CD4-positive, CD25-positive, alpha-beta regulatory T cell (primary cell): ENCODE measurements at regions not wholly inside any gene's neighbourhood (a gene's known extent, or its start where the extent isn't known, plus 50 kb on each side); places are given as distances from the start of the nearest gene placed in this dataset.
A peak's percentile ranks its signal among the peaks of the same experiment; 100 is the strongest.
"Not testable (repeated sequence)": the region's sequence is repeated elsewhere in the genome, so short reads cannot be mapped to it uniquely, and the experiment has no call there.

Experiments used
- ATAC-seq, 2 donors: fragments of 150-1000 bp; cut with Tn5 transposase; one replicate each; pipeline ENCODE4 v1.10.0; 2021; ENCODE audit warnings: low read depth in 2 of 2, moderate number of reproducible peaks in 2 of 2, moderate library complexity in 1 of 2
- DNase-seq, 3 donors: peaks; one replicate each; pipeline versions ENCODE4 v3.0.0 to v3.0.0-alpha.2; 2012 to 2022; ENCODE audit warnings: mixed read lengths in 1 of 3
- H3K27ac ChIP-seq: one replicate; pipeline ENCODE4 v1.7.0; 2013; ENCODE audit warnings: mild to moderate bottlenecking, low read length; ENCODE audit not compliant: insufficient read depth, poor library complexity, severe bottlenecking
- H3K27me3 ChIP-seq: one replicate; pipeline ENCODE4 v1.7.0; 2013; ENCODE audit warnings: low read length; ENCODE audit not compliant: control insufficient read depth, insufficient read depth
- H3K36me3 ChIP-seq: one replicate; pipeline ENCODE4 v1.7.0; 2013; ENCODE audit warnings: mild to moderate bottlenecking, low read length, moderate library complexity; ENCODE audit not compliant: control insufficient read depth, insufficient read depth
- H3K4me1 ChIP-seq: 2 replicates; pipeline ENCODE4 v1.7.0; 2013; ENCODE audit warnings: mild to moderate bottlenecking, low read length; ENCODE audit not compliant: insufficient read depth, control insufficient read depth, poor library complexity, severe bottlenecking
- H3K4me3 ChIP-seq: one replicate; pipeline ENCODE4 v1.7.0; 2013; ENCODE audit warnings: low read depth, mild to moderate bottlenecking, low read length, moderate library complexity
- H3K9me3 ChIP-seq, 2 experiments: 1 replicate in 1 of 2; 2 replicates in 1 of 2; pipeline ENCODE4 v1.7.0; 2013; ENCODE audit warnings: low read length in 2 of 2, mild to moderate bottlenecking in 1 of 2, moderate library complexity in 1 of 2; ENCODE audit not compliant: control insufficient read depth in 2 of 2
- H3K27ac Mint-ChIP-seq, 3 donors: one replicate each; pipeline ENCODE4 v1.8.0; 2020 to 2022; ENCODE audit warnings: mild to moderate bottlenecking in 3 of 3, mixed read lengths in 3 of 3, moderate library complexity in 2 of 3
- H3K27me3 Mint-ChIP-seq: one replicate; pipeline ENCODE4 v1.8.0; 2022; ENCODE audit warnings: mild to moderate bottlenecking, mixed read lengths
- H3K36me3 Mint-ChIP-seq: one replicate; pipeline ENCODE4 v1.8.0; 2020; ENCODE audit warnings: mixed read lengths
- H3K4me1 Mint-ChIP-seq, 4 donors: one replicate each; pipeline ENCODE4 v1.8.0; 2020 to 2022; ENCODE audit warnings: mixed read lengths in 4 of 4, mild to moderate bottlenecking in 1 of 4
- H3K4me3 Mint-ChIP-seq, 4 donors: one replicate each; pipeline ENCODE4 v1.8.0; 2020 to 2022; ENCODE audit warnings: mild to moderate bottlenecking in 4 of 4, mixed read lengths in 4 of 4, moderate library complexity in 3 of 4
- H3K9me3 Mint-ChIP-seq, 7 donors: one replicate each; pipeline ENCODE4 v1.8.0; 2020 to 2022; ENCODE audit warnings: mixed read lengths in 7 of 7, mild to moderate bottlenecking in 3 of 7, moderate library complexity in 2 of 7

DNA sequence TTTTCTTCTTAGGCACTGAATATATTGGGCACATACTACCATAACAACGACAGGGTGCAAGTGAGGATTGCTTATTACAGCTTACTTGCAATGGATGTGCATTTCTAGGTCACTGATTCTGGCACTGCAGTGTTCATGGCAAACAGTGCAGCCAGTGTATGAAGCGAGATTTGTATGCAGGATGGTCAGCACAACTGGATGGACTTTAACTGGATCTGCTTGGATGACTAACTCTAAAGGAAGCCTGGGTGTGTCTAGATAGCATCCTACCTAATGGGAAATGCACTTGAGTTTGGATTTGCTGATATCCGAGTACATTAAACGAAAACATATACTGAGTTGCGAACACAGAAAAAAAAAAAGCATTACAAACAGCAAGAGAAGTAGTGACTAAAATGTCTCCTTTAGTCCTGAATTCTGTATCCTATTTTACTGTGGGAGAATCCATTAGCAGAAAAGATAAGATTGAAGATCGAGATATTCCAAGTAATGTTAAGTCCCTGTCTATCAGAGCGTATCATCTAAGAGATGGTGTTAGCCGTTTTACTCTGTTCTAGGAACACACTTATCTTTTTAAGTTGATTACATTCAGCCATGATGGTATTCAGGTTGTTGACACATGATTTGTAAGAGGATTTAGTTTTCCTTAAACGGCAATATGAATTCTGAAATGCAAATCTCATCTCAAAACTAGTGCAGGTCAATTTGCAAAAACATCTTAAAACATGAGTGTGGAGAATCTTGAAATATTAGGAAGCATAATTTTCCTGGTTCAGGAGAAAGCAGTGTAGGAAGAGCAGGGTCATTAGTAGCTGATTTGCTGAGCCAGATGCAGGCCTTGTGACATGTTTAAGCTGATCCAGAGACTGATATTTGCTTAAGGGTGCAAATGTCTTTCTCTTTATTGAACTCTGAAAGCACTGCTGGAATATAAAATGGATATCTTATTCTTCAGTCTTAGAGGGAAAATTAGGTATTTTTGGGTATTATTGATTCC is 142.6 kb upstream of the CPHXL start:
- H3K4me1 Mint-ChIP-seq, result no peaks in the 10 kb centered on the region
- no peaks in the 10 kb centered on the region for H3K36me3 Mint-ChIP-seq
- H3K27me3 Mint-ChIP-seq, result peaks cover 4% of the 10 kb centered on the region
- Histone ChIP-seq H3K27ac (no peak overlapping the region), H3K36me3 (no peaks in the 10 kb centered on the region), H3K4me3 (no peak overlapping the region), H3K4me1 (no peaks in the 10 kb centered on the region), H3K9me3 (no peaks in the 10 kb centered on the region), H3K27me3 (no peaks in the 10 kb centered on the region)
- no peak for ATAC-seq
- no peak for DNase-seq
- H3K27ac Mint-ChIP-seq, result no peak overlapping the region
- no peak overlapping the region for H3K4me3 Mint-ChIP-seq
- H3K9me3 Mint-ChIP-seq, result peaks cover 0 to 4% (median 0%) of the 10 kb centered on the region in 7 donors

DNA sequence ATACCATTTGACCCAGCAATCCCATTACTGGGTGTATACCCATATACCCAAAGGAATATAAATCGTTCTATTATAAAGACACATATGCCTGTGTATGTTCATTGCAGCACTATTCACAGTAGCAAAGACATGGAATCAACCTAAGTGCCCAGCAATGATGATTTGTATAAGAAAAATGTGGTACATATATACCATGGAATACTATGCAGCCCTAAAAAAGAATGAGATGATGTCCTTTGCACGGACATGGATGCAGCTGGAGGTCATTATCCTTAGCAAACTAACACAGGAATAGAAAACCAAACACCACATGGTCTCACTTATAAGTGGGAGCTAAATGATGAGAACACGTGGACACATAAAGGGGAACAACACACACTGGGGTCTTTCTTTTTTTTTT is 155.0 kb upstream of the CPHXL start:
- H3K36me3 Mint-ChIP-seq, H3K27ac Mint-ChIP-seq, ATAC-seq: not testable (repeated sequence)

GRCh38 chr16:75899163-75899562 is 172.9 kb upstream of the CPHXL start:
- no peaks in the 10 kb centered on the region for H3K36me3 ChIP-seq
- ATAC-seq (no peak), DNase-seq (no peak)
- Mint-ChIP-seq H3K36me3 (no peaks in the 10 kb centered on the region), H3K27ac (no peak overlapping the region), H3K9me3 (no peaks in the 10 kb centered on the region), H3K4me3 (no peak overlapping the region), H3K4me1 (no peaks in the 10 kb centered on the region), H3K27me3 (no peaks in the 10 kb centered on the region)
- H3K4me1 ChIP-seq, result no peaks in the 10 kb centered on the region
- no peak overlapping the region for H3K4me3 ChIP-seq
- H3K27ac ChIP-seq, result no peak overlapping the region
- H3K9me3 ChIP-seq, result no peaks in the 10 kb centered on the region
- no peaks in the 10 kb centered on the region for H3K27me3 ChIP-seq

More for the DNA sequence above, 155.0 kb upstream of the CPHXL start:
- H3K9me3 Mint-ChIP-seq, H3K4me3 ChIP-seq, H3K9me3 ChIP-seq, DNase-seq, H3K27me3 ChIP-seq, H3K27me3 Mint-ChIP-seq, H3K36me3 ChIP-seq, H3K4me1 Mint-ChIP-seq, H3K27ac ChIP-seq, H3K4me3 Mint-ChIP-seq, H3K4me1 ChIP-seq: not testable (repeated sequence)

- no peak for DNase-seq
- Histone ChIP-seq H3K9me3 (no peaks in the 10 kb centered on the region), H3K27me3 (peaks cover 2% of the 10 kb centered on the region), H3K27ac (no peak overlapping the region), H3K4me3 (no peak overlapping the region), H3K36me3 (no peaks in the 10 kb centered on the region), H3K4me1 (no peaks in the 10 kb centered on the region)
- no peak overlapping the region for H3K4me3 Mint-ChIP-seq
- H3K27me3 Mint-ChIP-seq, result no peaks in the 10 kb centered on the region
- H3K27ac Mint-ChIP-seq, result no peak overlapping the region
- no peak for ATAC-seq
- H3K4me1 Mint-ChIP-seq, result peaks cover 0 to 2% (median 0%) of the 10 kb centered on the region in 4 donors
- H3K36me3 Mint-ChIP-seq, result no peaks in the 10 kb centered on the region
- H3K9me3 Mint-ChIP-seq, result no peaks in the 10 kb centered on the region
These were observed 182.2 kb upstream of the CPHXL start for GRCh38 chr16:75908331-75909117.

DNA sequence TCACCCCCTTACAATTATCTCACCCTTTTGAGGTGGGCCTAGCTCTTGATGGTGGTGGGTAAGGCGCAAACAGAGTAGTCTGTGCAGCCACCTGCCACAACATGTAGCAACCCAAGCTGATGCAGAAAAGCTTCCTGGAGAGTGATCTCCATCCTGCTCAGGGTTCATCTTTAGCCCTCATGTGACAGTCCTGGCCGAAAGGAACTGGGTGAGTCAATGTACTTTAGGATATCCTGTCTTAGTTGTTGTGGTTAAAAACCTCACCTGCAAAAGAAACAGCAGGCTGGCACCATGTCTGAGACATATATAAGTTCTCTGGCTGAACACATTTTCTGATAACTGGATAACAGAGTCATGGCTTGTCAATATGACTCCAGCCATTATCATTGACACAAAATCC is 183.5 kb upstream of the CPHXL start:
- DNase-seq (peak in 1 of 3 donors; percentile 16), ATAC-seq (peak in 1 of 2 donors; percentile 24)
- Mint-ChIP-seq H3K4me1 (peaks cover 0 to 2% (median 0%) of the 10 kb centered on the region in 4 donors), H3K4me3 (no peak overlapping the region), H3K9me3 (no peaks in the 10 kb centered on the region), H3K27ac (no peak overlapping the region), H3K36me3 (no peaks in the 10 kb centered on the region), H3K27me3 (no peaks in the 10 kb centered on the region)
- no peaks in the 10 kb centered on the region for H3K4me1 ChIP-seq
- no peak overlapping the region for H3K27ac ChIP-seq
- no peaks in the 10 kb centered on the region for H3K9me3 ChIP-seq
- peaks cover 2% of the 10 kb centered on the region for H3K27me3 ChIP-seq
- H3K4me3 ChIP-seq, result no peak overlapping the region
- H3K36me3 ChIP-seq, result no peaks in the 10 kb centered on the region

GRCh38 chr16:75911896-75912295 is 185.6 kb upstream of the CPHXL start:
- H3K4me3 Mint-ChIP-seq, result no peak overlapping the region
- Histone ChIP-seq H3K9me3 (no peaks in the 10 kb centered on the region), H3K4me3 (no peak overlapping the region), H3K27me3 (no peaks in the 10 kb centered on the region), H3K4me1 (no peaks in the 10 kb centered on the region), H3K36me3 (no peaks in the 10 kb centered on the region), H3K27ac (no peak overlapping the region)
- H3K27ac Mint-ChIP-seq, result no peak overlapping the region
- no peak for DNase-seq
- H3K9me3 Mint-ChIP-seq, result no peaks in the 10 kb centered on the region
- H3K36me3 Mint-ChIP-seq, result no peaks in the 10 kb centered on the region
- ATAC-seq, result no peak
- peaks cover 0 to 2% (median 0%) of the 10 kb centered on the region in 4 donors for H3K4me1 Mint-ChIP-seq
- H3K27me3 Mint-ChIP-seq, result no peaks in the 10 kb centered on the region

DNA sequence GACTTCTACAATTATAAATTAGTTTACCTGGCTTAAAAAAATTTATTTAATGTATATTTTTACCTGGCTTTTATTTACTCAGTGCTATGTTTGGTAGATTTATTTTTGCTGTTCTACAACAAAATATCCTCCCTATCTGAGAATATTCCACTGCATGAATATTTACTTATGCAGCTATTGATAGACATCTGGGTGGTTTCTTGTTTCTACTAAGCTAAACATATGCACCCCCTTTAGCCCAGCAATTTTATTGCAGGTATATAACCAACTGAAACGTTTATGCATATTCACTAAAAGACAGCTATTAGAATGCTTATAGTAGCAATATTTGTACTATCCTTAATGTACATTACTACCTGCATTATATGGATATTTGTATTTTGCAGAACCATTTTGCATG is 187.7 kb upstream of the CPHXL start:
- Mint-ChIP-seq H3K27ac (no peak overlapping the region), H3K9me3 (no peaks in the 10 kb centered on the region), H3K27me3 (no peaks in the 10 kb centered on the region), H3K36me3 (no peaks in the 10 kb centered on the region), H3K4me3 (no peak overlapping the region), H3K4me1 (peaks cover 0 to 2% (median 0%) of the 10 kb centered on the region in 4 donors)
- ATAC-seq (no peak), DNase-seq (no peak)
- Histone ChIP-seq H3K4me3 (no peak overlapping the region), H3K36me3 (no peaks in the 10 kb centered on the region), H3K27me3 (no peaks in the 10 kb centered on the region), H3K27ac (no peak overlapping the region), H3K4me1 (no peaks in the 10 kb centered on the region), H3K9me3 (no peaks in the 10 kb centered on the region)
